ENCODE measurements at regions not wholly inside any gene's neighbourhood (a gene's known extent, or its start where the extent isn't known, plus 50 kb on each side); places are given as distances from the start of the nearest gene placed in this dataset.

GRCh38 chr6:20349225-20349624 is 52.5 kb upstream of the E2F3 start:
- WGBS (ENCODE audit: low lambda C conversion rate) = 66% methylated on average over 4 of the region's 4 CpGs
- CTCF ChIA-PET = no interaction called here
- no peak overlapping the region for H3K4me2 ChIP-seq

More at GRCh38 chr6:20349225-20349624, 52.5 kb upstream of the E2F3 start:
- TF ChIP-seq RXRA (IDR thresholded peaks at IDR 0.05; ENCODE audit: borderline replicate concordance, low read depth) = no peak
- TF ChIP-seq GABPA (IDR thresholded peaks at IDR 0.05; ENCODE audit: low read depth) = no peak
- no peak for TF ChIP-seq USF2 (IDR thresholded peaks at IDR 0.05; ENCODE audit: borderline replicate concordance, low read depth, low read length)
- no peak for TF ChIP-seq FOSL2 (IDR thresholded peaks at IDR 0.05; ENCODE audit: borderline replicate concordance, low read depth)
- no peak for TF ChIP-seq YY1 (IDR thresholded peaks at IDR 0.05; ENCODE audit: low read depth)
- TF ChIP-seq SIN3A (IDR thresholded peaks at IDR 0.05; ENCODE audit: borderline replicate concordance, low read depth, low read length) = no peak
- no peak for TF ChIP-seq JUND (IDR thresholded peaks at IDR 0.05)
- TF ChIP-seq TAF1 (IDR thresholded peaks at IDR 0.05; ENCODE audit: borderline replicate concordance, low read depth, low read length) = no peak
- TF ChIP-seq POLR2AphosphoS5 (IDR thresholded peaks at IDR 0.05; ENCODE audit: low read depth, low read length) = no peak
- TF ChIP-seq IRF3 (IDR thresholded peaks at IDR 0.05; ENCODE audit: low read depth, low read length) = no peak
- TF ChIP-seq FOXM1 (IDR thresholded peaks at IDR 0.05; ENCODE audit: low read depth) = no peak
- TF ChIP-seq SMC3 (IDR thresholded peaks at IDR 0.05; ENCODE audit: low read depth, low read length) = no peak
- TF ChIP-seq REST (IDR thresholded peaks at IDR 0.05; ENCODE audit: low read depth, low read length) = no peak
- TF ChIP-seq PBX3 (IDR thresholded peaks at IDR 0.05) = no peak
- Histone ChIP-seq H3K27ac (ENCODE audit: low read depth in 2 of 2, low read length in 1 of 2) (no peak overlapping the region), H3K9ac (no peak overlapping the region), H3K79me2 (ENCODE audit: insufficient read depth) (no peaks in the 10 kb centered on the region), H3K9me2 (no peaks in the 10 kb centered on the region), H2AFZ (ENCODE audit: low read depth) (no peak overlapping the region), H3K27me3 (ENCODE audit: insufficient read depth) (no peaks in the 10 kb centered on the region), H3F3A (replicated peaks; ENCODE audit: insufficient read depth) (no peaks in the 10 kb centered on the region), H4K20me1 (ENCODE audit: insufficient read depth) (no peaks in the 10 kb centered on the region), H3K9me3 (no peaks in the 10 kb centered on the region), H3K4me1 (ENCODE audit: control insufficient read depth in 1 of 2, insufficient read depth in 2 of 2, low read depth in 1 of 2, low read length in 1 of 2) (no peaks in the 10 kb centered on the region), H3K4me3 (ENCODE audit: low read depth in 2 of 2, low read length in 1 of 2) (no peak overlapping the region), H3K36me3 (replicated peaks in 1 of 2; ENCODE audit: control insufficient read depth in 1 of 2, insufficient read depth in 2 of 2, low read length in 1 of 2) (no peaks in the 10 kb centered on the region)
- DNase-seq = no peak
- POLR2A ChIA-PET = no interaction called here

Measured in SK-N-SH (cell line).